NCI-H446 treated with DMSO at 0.1 percent for 48 hours (cell line): ENCODE measurements at regions not wholly inside any gene's neighbourhood (a gene's known extent, or its start where the extent isn't known, plus 50 kb on each side); places are given as distances from the start of the nearest gene placed in this dataset.

Experiments used
- DNase-seq: peaks from one replicate; lab custom pipeline; 2025; lab: John Stamatoyannopoulos, UW

DNA sequence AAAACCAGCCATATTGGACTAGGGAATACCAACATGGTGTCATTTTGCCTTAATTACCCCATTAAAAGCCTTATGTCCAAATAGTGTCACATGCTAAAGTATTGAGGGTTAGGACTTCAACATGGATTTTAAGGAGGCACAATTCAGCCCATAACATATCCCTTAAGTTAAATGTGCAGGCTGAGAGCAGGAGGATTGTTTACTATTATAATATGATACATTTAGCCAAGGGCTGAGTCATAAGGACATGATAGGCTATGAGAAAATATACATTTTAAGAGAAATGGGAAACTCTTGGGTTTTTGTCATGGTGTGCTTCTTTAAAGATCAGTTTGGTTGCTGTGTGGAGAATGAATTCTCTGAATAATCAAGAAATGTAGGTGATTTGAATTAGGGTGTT, 136.8 kb downstream of the RDH14 start:
- DNase-seq: no peak

DNA sequence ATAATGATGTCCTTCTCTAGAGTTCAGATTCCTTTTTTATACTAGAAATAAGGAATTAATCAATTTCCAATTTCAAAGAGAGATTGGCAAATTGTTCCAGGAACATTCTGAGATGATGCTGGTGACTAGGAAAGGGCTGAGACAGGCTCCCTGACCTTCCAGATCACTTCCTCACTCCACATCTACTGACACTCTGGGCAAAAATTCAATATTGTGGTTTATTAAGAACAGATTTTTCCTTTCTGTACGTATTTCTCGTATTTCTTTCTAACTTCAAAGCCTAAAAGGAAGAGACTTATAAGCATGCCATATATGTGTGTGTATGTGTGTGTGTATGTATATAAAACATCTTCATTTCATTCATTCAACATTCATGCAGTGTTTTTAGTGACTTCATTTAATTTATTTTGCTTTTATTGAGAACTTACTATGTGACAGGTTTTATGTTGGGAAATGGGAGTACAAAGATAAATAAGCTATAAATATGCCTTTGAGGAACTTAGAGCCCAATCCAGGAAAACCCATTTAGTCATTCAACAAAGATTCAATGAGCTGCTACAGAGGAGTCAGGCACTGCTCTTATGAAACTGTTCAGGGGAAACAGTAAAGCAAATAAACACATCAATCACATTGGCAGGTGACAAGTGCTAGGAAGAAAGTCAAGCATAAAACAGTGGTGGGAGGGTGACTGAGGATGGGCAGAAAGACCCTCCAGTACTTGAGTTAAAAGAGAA, 137.9 kb downstream of the RDH14 start:
- DNase-seq: no peak

DNA sequence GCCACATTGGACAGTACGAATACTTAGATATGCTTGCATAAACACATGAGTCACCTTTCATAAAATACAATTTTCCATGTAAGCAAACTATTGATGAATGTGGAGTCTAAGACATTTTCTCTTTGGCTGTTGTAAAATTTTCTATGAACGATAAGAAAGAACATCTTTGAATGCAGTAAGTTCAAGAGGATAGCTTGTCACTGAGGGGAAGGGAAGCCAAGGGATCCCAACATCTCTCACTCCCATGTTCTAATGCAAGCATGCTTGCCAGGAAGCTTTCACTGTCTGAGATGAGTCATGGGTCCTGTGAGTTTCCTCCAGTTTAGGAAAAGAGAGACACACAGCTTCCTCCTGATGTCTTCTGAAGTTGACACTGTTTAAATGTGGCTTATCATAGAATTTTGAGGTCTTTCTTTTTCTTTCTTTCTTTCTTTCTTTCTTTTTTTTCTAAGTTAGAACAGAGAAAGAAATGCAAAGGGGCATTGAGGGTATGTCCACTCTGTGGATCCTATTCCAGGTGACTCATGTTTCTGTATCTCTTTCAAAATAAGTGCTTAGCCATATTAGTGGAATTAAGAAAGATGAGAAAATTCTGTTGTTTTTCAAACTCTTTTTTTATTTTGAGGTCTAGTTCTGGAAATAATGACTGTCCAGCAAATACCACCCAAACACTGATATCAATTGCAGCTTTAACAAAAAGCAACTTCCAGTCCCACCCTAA, 146.6 kb downstream of the RDH14 start:
- DNase-seq: peak; percentile 37

DNA sequence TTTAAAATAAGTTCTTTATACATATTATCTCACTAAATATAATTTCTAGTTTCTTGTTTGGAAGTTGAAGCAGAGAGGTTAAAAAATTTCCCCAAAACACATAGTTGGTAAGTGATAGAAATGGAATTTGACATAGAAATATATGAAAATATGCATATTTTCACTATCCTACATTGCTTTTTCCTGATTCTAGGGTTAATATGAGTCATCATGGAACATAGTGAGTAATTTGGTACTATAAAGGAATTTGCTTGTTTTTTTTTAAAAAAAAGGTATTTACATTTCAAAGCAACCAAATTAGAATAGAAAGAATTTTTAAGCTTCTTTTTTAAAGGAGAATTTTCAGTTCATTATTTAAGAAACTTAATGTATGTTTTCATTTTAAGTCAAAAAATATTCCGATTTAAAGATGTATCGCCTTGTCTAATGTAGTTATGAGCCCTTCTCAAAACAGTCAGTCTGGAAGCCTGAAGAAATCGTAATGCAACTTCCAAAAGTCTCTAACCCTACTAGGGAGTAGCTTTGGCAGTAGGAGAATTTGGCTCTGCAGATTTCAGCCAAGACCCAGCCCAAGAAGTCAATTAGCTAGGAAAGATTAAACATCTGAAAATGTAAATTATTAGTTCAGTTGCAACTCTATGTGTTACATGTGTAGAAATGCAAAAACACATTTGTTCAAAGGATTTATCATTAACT, 147.3 kb downstream of the RDH14 start:
- DNase-seq: no peak

DNA sequence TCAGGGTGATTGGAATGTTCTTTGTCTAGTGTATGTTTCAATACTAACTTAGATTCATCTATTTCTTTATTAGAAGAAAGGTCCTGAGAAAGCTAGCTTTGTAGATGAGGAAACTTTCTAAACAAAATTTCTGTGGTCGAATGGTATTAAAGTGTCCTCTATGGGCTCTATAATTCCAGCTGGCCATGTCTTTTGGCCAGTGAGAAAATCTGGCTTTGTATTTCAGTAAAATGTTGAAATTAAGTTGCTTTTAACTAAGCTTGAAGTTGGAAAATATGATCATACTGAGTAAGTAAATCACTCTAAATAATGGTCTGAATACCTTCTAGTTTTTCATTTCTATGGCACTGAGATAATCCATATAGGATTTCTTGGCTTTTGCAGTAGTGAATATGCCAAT, 148.8 kb downstream of the RDH14 start:
- DNase-seq: no peak

DNA sequence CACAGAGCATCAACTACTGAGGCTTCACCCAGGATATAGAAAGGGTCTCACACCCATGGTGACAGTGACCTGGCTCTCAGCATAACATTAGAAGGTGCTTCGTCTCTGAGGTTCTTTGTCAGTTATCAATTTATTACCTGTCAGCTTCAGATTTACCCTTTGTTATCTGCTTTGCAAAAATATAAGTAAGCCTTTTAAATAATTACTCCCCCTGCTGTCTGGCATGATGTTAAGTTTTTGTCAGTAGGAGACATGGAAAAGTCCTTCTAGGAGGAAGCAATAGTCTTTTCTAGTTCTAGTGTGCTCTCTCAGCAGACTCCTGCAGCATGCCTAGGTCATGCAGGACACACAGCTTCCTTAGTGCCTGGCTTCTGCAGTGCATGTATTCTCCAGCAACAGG, 149.9 kb downstream of the RDH14 start:
- DNase-seq: no peak

DNA sequence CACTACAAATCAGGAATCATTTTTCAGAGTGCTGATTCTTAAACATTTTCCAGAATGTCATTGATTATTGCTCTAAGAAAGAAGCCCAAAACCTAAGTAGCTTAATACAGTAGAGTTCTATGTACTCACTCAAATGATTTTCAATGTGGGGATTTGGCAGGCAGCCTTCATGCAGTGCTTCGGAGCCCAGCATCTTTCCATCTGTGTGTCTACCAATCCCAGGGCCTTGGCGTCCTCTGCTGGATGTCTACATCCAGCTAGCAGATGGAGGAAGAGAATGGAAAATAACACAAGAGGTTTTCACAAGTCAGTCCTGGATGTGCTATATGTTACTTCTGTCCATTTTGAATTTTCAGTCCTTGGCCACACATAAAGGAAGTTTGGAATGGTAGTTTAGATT, 151.8 kb downstream of the RDH14 start:
- peak; percentile 12 for DNase-seq

DNA sequence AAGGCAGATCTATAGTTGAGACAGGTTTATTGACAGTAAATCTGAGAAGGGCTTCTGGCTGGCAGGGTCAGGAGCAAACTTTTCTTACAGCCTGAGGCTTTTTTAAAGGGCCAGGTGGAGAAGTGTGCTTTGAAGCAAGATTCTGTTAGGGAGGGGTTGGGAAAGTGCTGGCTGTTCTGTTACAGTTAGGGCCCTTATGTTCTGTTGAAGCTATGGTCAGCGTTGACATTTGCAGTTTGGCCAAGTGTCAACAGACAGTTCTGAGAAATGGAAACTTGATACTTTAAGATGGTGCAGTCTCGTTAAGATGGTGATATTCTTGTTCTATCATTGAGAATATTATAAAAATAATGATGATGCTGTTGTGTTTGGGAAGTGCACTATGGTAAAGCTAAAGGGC, 154.2 kb downstream of the RDH14 start:
- DNase-seq: no peak

DNA sequence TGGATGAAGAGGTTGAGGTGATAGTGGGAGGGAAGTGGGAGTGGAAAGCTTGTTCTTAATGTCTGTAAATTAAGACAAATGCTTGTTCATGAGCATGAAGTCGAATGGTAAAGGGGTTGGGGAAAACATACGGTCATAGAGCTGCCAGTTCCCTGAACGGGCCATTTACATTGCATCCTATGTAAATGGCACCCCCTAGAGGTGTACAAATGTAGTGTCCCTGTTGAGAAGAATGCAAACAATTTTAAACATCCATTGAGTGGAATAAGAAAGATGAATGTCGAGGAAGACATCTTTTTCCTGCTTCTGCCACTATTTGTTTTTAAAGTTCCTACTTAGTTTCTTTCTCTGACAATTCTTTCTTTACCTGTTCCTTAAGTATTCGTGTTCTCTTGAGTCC, 155.7 kb downstream of the RDH14 start:
- no peak for DNase-seq

DNA sequence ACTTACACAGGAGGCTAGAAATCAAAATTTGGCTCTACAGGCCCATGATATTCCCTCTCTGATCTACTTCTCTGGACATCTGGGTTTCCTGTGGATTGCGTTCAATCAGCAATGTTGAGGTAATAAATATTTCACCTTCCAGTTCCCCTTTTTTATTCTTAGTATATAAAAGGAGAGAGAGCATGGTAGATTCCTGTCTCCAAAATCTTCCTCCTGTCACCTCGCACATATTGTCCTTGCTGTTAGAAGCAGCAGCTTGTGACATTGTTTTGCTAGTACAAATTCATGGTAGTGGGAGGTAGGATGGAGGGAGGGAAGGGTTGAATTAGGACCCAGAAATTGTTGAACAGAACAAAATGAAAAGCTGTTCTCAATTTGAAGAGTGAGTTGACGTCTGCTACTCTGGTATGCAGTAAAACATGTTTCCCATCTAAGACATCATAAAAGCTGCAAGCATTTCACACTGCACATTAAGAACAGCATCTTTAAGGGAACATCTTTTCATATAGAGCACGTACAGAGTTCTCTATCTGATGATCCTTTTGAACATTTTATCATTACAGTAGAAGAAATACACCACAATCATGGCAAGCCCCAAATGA, 156.4 kb downstream of the RDH14 start:
- no peak for DNase-seq

DNA sequence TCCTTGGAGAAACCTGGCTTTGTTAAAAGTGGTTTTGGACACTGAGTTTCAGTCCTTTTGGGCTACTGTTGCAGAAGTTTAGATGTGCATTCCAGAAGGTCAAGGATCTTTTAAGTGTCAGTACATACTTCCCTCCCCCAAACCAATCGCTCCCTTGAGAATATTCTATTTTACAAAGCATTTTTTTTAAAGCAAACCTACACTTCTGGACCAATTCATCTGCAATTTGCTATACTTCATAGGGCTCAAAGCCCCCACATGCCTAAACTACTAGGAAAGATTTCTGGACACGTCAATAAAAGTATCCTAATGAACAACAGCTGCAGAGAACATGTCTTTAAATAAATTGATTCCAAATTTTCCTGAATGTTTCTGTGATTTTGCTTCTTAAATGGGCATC, 157.6 kb downstream of the RDH14 start:
- DNase-seq: no peak

DNA sequence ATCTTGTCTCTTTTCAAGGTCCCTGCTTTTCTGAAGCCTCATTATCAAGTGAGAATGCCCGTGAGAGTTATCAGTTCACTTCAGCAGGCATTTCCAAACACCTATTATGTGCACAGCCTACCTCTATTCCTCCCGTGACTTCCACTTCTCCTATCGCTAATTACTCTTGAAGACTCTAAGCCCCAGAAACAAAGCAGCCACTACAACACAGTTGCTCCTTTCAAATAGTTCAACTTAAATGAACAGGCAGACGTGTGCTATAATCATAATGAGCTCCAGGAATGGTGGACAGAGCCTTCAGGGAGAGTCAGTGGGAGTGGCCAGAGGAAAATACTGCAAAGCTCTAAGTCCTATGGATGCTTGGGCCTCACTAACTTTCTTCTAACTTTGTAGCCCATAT, 159.0 kb downstream of the RDH14 start:
- no peak for DNase-seq

DNA sequence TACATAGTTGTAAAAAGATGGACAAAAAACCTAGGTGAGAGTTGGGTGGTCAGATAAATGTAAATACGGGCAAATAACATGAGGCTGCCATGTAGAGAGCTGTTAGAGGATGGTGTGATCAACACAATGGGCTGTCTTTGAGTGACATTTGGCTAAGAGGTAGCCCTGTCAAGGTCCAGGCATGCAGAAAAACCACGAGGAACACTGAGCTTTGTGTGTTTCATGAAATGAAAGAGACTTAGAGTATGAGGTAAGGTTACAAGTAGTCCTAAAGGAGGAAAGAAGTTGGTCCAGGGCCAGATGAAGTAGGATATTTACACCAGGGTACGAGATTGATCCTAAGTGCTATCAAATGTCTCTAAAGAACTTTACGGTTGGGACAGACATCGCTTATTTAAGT, 160.9 kb downstream of the RDH14 start:
- DNase-seq: no peak

DNA sequence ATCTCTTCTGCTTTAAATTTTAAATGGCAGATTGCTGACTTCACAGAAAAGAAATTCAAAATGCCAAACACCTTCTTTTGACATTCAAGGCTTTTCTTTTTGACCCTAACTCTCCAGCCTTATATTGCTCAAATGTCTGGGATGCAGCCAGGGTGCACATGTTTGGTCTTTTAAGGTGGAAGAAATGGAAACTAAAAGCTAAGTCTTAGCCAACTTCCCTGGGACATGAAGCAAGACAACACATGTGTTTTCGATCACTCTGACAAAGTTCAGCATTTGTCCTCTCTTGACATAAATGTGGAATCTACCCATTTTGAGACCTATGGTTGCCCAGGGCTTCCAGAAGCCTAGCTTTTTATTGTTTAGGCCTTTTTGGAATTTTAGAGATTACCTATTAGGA, 161.6 kb downstream of the RDH14 start:
- DNase-seq: no peak

DNA sequence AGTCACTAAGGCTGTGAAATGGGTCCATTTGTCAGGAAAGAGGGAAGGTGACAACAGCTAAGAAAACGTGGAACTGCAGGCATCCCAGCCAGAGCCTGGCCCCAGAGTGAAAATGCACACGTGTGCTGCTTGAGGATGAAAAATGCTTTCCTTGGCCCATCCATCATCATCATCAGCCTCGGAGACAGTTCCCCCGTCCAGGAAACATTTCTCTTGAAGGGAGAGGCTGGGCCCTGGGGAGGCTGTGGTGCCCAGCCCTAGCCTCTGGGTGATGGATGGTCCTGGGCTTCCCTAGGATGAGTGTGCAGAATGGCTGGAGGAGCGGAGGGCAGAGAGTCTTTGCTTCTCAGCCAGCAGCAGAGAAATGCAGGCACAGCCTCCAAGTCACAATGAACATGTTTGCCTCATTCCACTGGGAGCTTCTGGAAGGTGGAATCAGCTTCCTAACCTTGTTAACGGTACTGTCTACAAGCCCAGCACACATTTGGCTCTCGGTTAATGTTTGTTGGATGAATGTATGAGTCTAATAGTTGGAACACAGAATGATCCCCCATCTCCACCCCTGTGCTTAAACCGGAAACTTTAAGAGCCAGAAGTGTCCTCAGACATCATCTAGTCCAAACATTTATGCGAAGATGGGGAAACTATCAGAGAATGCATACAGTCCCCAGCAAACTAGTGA, 164.0 kb downstream of the RDH14 start:
- no peak for DNase-seq

DNA sequence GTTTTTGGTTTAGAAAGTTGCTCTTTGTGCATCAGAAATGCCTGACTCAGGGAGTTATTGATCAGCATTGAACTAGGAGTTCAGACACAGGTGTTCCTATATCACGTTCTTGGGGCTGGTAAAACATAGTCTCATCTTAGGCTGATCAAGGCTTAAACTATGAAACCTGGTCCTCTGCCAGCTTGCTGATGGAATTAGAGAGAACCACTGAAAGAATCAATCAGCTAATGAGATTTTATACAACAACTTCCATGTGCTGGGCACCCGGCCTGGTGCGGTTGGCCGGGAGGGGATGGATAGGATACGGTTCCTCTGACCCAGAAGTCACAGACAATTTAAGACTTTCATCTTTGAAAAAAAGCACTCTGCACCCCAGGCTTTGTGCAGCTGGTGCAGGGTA, 164.9 kb downstream of the RDH14 start:
- DNase-seq: no peak

DNA sequence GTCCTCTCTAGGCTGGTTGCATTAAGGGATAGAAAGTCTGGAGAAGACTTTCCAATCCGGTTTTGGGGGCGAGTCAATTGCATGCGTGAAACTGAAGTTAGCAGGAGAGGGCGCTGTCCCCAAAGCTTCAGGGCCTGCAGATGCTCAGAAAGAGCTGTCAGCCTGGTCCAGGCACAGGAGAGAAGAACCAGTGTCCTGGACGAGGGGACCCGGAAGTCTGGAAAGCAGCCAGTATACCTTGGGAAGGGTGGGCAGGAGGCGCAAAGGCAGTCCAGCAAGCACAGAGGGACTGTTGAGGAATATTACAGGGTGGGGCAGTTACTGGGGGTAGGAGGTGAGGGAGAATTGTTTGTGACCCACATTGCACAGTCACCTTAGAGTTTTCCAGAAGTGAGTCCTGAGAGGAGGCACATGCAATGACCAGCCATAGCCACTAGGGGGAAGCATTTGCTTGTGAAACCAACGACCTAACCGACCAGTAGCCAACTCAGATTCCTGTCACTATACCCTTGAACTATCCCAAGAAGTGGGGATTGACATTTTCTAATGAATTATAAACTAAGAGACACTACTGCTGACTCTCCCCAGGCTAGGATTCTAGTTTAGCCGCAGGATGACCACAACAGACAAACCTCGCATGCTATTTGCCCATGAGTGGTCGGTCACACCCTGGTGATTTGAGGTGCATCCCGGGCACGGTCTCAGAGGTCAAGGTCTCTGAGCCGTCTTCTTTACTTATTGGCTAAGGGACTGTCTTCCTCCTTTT, 172.8 kb downstream of the RDH14 start:
- DNase-seq: peak; percentile 22

DNA sequence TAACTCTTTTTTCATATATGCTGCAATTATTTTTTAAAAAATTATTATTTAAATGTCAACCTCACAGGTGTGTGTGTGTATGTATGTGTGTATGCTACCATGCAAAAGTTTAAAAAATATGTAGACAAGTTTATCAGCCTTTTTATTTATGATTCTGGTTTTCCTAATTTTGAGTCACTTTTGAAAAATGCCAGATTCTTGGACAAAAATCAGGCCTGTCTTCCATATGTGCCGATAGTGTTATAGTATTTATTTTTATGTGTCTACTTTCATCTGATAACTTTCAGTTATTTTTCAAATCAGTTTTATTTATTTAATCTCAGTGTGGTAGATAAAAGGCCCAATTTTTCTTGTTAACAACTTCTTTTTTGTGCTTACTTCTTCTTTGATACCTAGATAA, 176.2 kb downstream of the RDH14 start:
- DNase-seq: no peak

DNA sequence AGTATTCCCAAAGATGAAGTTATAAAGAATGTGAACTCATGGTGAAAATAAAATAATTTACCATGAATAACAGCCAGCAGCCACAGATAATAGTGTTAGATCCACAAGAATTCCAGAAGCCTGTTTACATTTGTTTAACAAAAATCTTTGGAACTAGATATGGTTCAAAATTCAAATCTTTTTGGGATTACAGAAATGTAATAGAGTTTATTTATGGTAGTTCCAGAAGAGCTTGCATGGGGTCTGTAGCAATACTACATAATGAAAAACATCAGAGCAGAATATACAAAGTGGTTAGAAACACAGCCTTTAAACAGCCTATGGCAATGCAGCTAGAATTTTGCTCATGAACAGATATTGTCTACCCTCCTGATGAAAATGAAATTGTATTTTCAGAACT, 179.1 kb downstream of the RDH14 start:
- no peak for DNase-seq

DNA sequence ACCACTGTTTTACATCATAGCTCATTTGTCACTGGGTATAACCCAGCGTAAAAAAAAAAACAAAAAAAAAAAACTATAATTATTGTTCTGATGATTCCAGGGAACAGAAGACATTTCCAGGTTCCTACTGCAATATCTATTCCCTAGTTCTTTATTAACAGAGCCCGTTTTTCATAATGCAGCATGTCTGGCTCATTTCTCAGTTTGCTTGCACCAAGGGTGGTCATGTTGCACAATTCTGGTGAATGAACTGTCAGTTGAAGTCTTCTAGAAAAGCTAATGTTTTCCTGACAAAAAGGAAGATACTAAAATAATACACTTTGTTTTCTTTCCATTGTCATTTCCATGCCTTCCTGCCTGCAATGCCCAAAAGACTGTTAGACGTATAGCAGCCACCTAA, 180.1 kb downstream of the RDH14 start:
- DNase-seq: no peak

DNA sequence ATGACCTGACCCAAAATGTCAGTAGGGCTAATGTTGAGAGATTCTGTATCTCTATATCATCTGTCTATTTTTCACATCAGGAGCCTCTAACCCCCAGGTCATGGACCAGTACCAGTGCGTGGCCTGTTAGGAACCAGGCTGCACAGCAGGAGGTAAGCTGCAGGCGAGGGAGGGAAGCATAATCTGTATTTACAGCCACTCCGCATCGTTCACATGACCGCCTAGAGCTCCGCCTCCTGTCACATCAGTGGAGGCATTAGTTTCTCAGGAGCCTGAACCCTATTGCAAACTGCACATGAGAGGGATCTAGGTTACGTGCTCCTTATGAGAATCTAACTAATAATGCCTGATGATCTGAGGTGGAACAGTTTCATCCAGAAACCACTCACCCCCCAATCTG, 180.6 kb downstream of the RDH14 start:
- no peak for DNase-seq
